HPDE6-E6E7 (cell line): ENCODE measurements at regions not wholly inside any gene's neighbourhood (a gene's known extent, or its start where the extent isn't known, plus 50 kb on each side); places are given as distances from the start of the nearest gene placed in this dataset.

Experiments
- DNase-seq: peaks from one replicate; pipeline ENCODE4 v3.0.0; 2011; ENCODE audit warnings: missing footprints; ENCODE audit errors: extremely low spot score

DNA sequence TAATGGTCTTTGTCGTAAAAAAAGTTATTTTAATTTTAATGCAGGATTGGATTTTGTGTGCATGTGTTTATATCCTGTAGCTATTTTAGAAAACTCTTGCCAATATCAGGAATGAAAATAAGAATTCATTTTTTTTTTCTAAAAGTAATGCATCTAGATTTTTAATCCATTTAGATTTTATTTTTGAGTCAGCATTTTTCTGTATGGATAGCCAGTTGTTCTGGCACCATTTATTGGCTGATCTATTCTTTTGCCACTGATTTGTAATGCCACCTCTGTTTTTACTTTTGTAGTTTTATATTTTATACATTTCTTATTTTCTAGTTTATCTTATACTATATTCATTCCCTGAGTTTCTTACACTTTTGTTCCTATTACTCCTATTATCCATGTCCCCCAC lies 343.0 kb downstream of the FOXG1 start:
- DNase-seq: no peak

GRCh38 chr14:29111554-29111953 lies 345.0 kb downstream of the FOXG1 start:
- no peak for DNase-seq

GRCh38 chr14:29123017-29123416 lies 356.4 kb downstream of the FOXG1 start:
- DNase-seq: no peak

- DNase-seq: no peak
Observed at GRCh38 chr14:29126361-29126760, 359.8 kb downstream of the FOXG1 start.

DNA sequence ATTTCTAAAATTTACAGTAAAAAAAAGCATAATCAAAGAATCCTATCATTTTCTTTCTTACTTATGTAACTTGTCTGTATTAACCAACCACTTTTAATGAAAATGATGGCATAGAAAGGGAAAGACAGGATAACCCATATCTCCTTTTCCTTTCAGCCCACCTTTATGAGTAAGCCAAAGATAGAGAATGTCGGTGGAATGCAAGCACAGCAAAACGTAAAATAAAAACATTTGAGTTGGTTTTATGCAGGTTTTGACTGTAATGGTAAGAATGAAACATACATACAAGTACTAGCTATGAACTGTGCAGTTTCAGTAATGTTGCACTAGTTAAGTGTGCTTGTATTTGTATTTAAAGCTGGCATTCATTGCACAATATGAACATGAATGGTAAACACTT lies 360.3 kb downstream of the FOXG1 start:
- no peak for DNase-seq

DNA sequence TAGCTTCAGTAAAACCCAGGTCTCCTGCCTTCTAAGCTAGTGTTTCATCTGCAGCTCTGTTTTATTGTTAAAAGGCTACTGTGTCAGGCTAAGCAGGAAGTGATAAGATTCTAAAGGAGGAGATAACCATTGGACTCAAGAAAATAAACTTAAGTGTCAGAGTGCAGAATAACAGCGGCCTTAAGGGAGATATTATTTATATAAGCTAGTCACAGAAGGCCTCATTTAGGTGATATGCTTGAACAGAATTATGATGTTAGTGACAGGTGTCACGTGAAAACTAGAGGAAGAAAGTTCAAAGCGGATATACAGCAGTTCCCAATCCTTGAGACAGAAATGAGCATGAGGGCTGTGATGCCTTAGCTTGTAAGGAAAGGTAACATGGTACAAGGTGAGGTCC lies 373.4 kb downstream of the FOXG1 start:
- DNase-seq: no peak

- DNase-seq: peak; percentile 5
Observed at GRCh38 chr14:29144621-29145020, 378.0 kb downstream of the FOXG1 start.

DNA sequence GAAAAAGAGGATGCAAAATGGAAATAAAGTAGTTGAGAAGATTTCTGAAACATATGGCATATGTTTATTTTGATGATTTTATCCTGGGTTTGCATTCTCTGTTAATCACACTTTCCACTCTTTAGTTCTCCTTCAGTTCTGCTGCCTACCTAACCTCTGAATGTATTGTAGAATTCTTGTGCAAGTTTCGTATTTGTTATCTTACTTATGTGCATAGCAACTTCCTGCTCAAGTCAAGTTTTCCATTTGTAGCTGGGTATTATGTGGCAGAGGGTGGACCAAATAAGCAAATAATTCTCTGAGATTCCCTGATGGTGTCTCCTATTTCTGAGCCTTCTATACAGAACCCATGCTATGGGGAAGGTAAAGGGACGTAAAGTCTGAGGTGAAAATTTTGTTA lies 381.6 kb downstream of the FOXG1 start:
- no peak for DNase-seq

GRCh38 chr14:29149798-29150197 lies 383.2 kb downstream of the FOXG1 start:
- no peak for DNase-seq

GRCh38 chr14:29150659-29151058 lies 384.1 kb downstream of the FOXG1 start:
- no peak for DNase-seq

GRCh38 chr14:29156096-29156495 lies 389.5 kb downstream of the FOXG1 start:
- DNase-seq: no peak

- no peak for DNase-seq
Observed at GRCh38 chr14:29161593-29161992, 395.0 kb downstream of the FOXG1 start.

- DNase-seq: no peak
Observed at GRCh38 chr14:29163109-29163508, 396.5 kb downstream of the FOXG1 start.

GRCh38 chr14:29165431-29165830 lies 398.8 kb downstream of the FOXG1 start:
- DNase-seq: no peak

GRCh38 chr14:29166507-29166906 lies 399.9 kb downstream of the FOXG1 start:
- no peak for DNase-seq

- DNase-seq: no peak
Observed at GRCh38 chr14:29168149-29168548, 401.6 kb downstream of the FOXG1 start.

- DNase-seq: no peak
Observed at GRCh38 chr14:29169408-29169807, 402.8 kb downstream of the FOXG1 start.

DNA sequence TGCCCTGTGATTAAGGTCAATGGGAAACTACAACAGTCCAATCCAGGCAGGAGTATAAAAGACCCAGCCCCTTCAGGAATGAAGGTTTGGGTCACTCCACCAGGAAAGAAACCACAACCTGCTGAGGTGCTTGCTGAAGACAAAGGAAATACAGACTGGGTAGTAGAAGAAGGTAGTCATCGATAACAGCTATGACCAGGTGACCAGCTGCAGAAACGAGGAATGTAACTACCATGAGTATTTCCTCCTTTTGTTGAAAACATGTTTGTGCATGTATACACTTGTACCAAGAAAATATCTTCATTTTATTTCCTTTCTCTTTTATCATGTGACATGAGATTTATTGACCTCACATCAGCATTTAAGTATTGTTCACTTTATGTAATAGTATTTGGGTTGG lies 409.1 kb downstream of the FOXG1 start:
- no peak for DNase-seq

DNA sequence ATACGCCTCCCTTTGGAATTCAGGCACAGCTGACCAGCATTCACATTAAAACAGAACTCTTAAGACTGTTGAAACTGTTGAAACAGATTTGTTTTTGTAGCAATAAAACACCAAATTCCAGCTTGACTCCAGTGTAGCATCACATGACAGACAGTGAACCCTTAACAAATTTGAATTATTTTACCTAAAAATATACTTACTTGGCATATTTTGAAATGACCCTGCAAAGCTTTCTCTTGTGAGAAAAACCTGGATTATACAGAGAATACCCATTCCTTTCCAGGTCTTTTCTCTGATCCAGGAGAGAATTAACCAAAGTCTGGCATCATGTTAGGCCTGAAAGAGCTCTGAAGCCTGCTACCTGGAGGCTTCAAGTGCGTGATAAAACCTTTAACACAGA lies 410.3 kb downstream of the FOXG1 start:
- no peak for DNase-seq

GRCh38 chr14:29178971-29179370 lies 412.4 kb downstream of the FOXG1 start:
- no peak for DNase-seq

DNA sequence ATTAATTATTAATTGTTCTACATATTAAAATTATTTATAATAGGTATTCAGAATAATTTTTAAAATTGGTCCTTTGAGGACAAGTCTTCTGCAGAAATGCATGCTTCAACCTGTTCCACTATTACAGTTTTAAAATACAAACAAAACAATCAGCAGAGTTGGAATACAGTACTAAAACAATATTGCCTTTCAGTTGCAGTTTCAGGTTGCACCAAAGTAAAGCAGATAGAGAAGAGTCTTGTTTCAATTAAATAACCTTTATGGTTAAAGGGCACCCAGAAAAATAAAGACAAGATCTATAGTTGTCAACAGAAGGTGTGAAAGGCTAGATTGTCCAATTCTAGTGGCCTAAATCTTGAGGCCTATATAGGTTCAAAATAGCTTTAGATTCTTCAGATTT lies 424.5 kb downstream of the FOXG1 start:
- no peak for DNase-seq

DNA sequence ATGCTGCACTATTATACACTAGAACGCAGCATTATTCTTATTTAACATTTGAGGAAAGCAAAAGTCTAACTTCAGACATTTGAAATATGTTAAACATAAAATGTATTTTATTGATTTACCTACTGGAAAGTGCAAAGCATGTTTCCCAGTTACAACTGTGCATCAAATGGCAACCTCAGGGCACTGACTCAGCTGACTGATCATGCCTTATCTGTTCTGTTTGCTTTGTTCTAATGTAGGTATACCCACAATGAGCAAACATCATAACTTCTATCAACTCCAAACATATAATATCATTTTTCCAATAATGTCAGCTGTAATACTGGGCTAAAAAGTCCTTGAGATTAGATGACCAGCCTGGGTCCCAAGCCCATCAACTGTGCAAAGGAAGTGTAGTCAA lies 431.0 kb downstream of the FOXG1 start:
- no peak for DNase-seq

DNA sequence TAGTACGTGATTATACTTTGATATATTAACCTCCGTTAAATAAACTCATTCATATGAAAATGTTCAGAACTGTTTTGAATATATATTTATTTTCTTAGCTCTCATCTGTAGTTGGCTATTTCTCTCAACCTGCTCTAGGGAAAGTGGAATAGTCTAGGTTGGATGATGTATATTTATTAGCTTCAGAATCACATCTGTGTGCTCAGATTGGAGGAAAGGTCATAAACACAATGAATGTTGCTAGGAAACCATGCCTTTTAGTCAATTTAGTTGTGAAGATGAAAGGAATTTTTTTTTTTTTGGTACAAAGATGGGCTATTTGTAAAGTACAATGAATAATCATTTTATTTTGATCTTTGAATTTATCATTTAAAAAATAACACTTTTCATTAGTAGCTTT lies 439.1 kb downstream of the FOXG1 start:
- DNase-seq: no peak

DNA sequence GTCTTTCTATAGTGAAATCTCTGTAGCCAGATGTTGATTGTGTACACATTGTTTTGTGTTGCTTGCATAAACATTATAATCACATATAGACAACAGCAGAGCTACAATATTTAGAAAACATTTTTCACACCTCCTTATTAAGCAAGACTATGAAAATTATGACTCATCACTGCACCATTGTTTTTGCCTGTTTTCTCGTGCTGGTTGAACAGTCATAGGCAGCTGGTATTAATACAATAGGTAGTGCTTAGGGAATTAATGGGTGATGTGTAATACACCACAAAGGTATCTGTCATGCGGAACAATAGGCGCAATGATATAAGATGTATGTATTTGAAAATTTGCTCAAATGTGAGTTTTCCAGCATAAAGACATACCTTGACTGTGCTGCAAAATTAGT lies 449.3 kb downstream of the FOXG1 start:
- DNase-seq: peak; percentile 69
